HEK293 (cell line): ENCODE measurements at regions not wholly inside any gene's neighbourhood (a gene's known extent, or its start where the extent isn't known, plus 50 kb on each side); places are given as distances from the start of the nearest gene placed in this dataset.

Source experiments
- CTCF ChIA-PET: fragments of 350-600 bp; formaldehyde crosslinking; extraction: SDS; loops from one replicate; lab custom pipeline; 2021; ENCODE audit warnings: antibody characterized with exemption; lab: Yijun Ruan, JAX
- POLR2A ChIA-PET: fragments of 300-600 bp; formaldehyde crosslinking; extraction: SDS; loops from one replicate; lab custom pipeline; 2020; ENCODE audit warnings: antibody characterized with exemption, inconsistent platforms; lab: Yijun Ruan, JAX
- H3K27ac ChIP-seq: fragments of 200-500 bp; sonication (Bioruptor generic); 2 replicates; pipeline ENCODE4 v1.5.1; 2014; ENCODE audit warnings: low read depth, low read length, control low read depth, inconsistent platforms; ENCODE audit errors: extremely low read depth
- H3K36me3 ChIP-seq, 2 experiments: fragments of 200-500 bp in 1 of 2; sonication (Bioruptor generic) in 1 of 2; 1 replicate in 1 of 2; 2 replicates in 1 of 2; pipeline ENCODE4 v1.5.1; 2014 to 2017; ENCODE audit warnings: inconsistent platforms in 2 of 2, low read length in 2 of 2; ENCODE audit not compliant: control insufficient read depth in 2 of 2, insufficient read depth in 1 of 2
- H3K4me1 ChIP-seq: fragments of 200-500 bp; sonication (Bioruptor generic); 2 replicates; pipeline ENCODE4 v1.5.1; 2014; ENCODE audit warnings: mild to moderate bottlenecking, low read length, inconsistent platforms; ENCODE audit not compliant: control insufficient read depth, insufficient read depth
- H3K4me3 ChIP-seq: 2 replicates; pipeline ENCODE4 v1.5.1; 2011; ENCODE audit warnings: low read depth, mild to moderate bottlenecking, control low read depth, low read length, moderate library complexity
- H3K9me3 ChIP-seq: fragments of 200-500 bp; sonication (Bioruptor generic); 2 replicates; pipeline ENCODE4 v1.5.1; 2014; ENCODE audit warnings: low read depth, low read length, inconsistent platforms; ENCODE audit not compliant: control insufficient read depth, insufficient read depth
- BCL11B ChIP-seq: fragments of 450-650 bp; formaldehyde crosslinking; IDR thresholded peaks from 2 replicates; pipeline ENCODE4 v1.5.1; 2016; ENCODE audit warnings: low read depth, missing biosample characterization, missing genetic modification characterization
- SCRT2 ChIP-seq: fragments of 450-650 bp; formaldehyde crosslinking; IDR thresholded peaks from 2 replicates; pipeline ENCODE4 v1.5.1; 2016; ENCODE audit warnings: missing biosample characterization, missing genetic modification characterization
- ZBTB20 ChIP-seq: fragments of 450-650 bp; formaldehyde crosslinking; IDR thresholded peaks from 2 replicates; pipeline ENCODE4 v1.5.1; 2016; ENCODE audit warnings: missing biosample characterization, missing genetic modification characterization
- ZBTB48 ChIP-seq: fragments of 450-650 bp; formaldehyde crosslinking; IDR thresholded peaks from 2 replicates; pipeline ENCODE4 v1.5.1; 2016; ENCODE audit warnings: missing biosample characterization, missing genetic modification characterization
- ZFP3 ChIP-seq: fragments of 450-650 bp; formaldehyde crosslinking; IDR thresholded peaks from 2 replicates; pipeline ENCODE4 v1.5.1; 2016; ENCODE audit warnings: low read depth, missing biosample characterization, missing genetic modification characterization
- ZNF184 ChIP-seq: fragments of 450-650 bp; IDR thresholded peaks from 2 replicates; pipeline ENCODE4 v1.5.1; 2018; ENCODE audit warnings: missing biosample characterization, mild to moderate bottlenecking, missing genetic modification characterization
- ZNF600 ChIP-seq: fragments of 450-650 bp; formaldehyde crosslinking; IDR thresholded peaks from 2 replicates; pipeline ENCODE4 v1.5.1; 2016; ENCODE audit warnings: missing biosample characterization, missing genetic modification characterization
- ZXDB ChIP-seq: fragments of 450-650 bp; formaldehyde crosslinking; IDR thresholded peaks from 2 replicates; pipeline ENCODE4 v1.5.1; 2016; ENCODE audit warnings: missing biosample characterization, missing genetic modification characterization
- TF ChIP-seq, protein P1 (sequence below): fragments of 450-650 bp; formaldehyde crosslinking; IDR thresholded peaks from 2 replicates; pipeline ENCODE4 v1.5.1; 2016; ENCODE audit warnings: missing biosample characterization, missing genetic modification characterization, low read depth
- TF ChIP-seq, protein P2 (sequence below): fragments of 450-650 bp; formaldehyde crosslinking; IDR thresholded peaks from 2 replicates; pipeline ENCODE4 v1.5.1; 2016; ENCODE audit warnings: missing biosample characterization, missing genetic modification characterization
- TF ChIP-seq, protein P3 (sequence below): fragments of 450-650 bp; formaldehyde crosslinking; IDR thresholded peaks from 2 replicates; pipeline ENCODE4 v1.5.1; 2017; ENCODE audit warnings: missing biosample characterization, missing genetic modification characterization
- TF ChIP-seq, protein P4 (sequence below): fragments of 450-650 bp; formaldehyde crosslinking; IDR thresholded peaks from 2 replicates; pipeline ENCODE4 v1.5.1; 2017; ENCODE audit warnings: missing biosample characterization, missing genetic modification characterization
- TF ChIP-seq, protein P5 (sequence below): fragments of 450-650 bp; formaldehyde crosslinking; IDR thresholded peaks from 2 replicates; pipeline ENCODE4 v1.5.1; 2016; ENCODE audit warnings: missing biosample characterization, missing genetic modification characterization, low read depth
- TF ChIP-seq, protein P6 (sequence below): fragments of 450-650 bp; formaldehyde crosslinking; IDR thresholded peaks from 2 replicates; pipeline ENCODE4 v1.5.1; 2016; ENCODE audit warnings: missing biosample characterization, missing genetic modification characterization
- TF ChIP-seq, protein P7 (sequence below): fragments of 450-650 bp; formaldehyde crosslinking; IDR thresholded peaks from 2 replicates; pipeline ENCODE4 v1.5.0; 2017; ENCODE audit warnings: missing biosample characterization, missing genetic modification characterization, borderline replicate concordance

DNA sequence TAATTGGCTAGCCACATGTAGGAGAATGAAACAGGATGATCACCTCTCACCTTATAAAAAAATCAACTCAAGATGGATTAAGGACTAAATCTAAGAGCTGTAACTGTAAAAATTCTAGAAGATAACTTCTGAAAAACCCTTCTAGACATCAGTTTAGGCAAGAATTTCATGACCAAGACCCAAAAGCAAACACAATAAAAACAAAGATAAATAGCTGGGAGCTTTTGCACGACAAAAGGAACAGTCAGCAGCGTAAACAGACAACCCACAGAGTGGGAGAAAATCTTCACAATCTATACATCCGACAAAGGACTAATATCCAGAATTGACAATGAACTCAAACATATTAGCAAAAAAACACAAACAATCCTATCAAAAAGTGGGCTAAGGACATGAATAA lies 316.3 kb downstream of the METTL4 start:
- ChIA-PET POLR2A (no interaction called here), CTCF (no interaction called here)

More for the DNA sequence above, 316.3 kb downstream of the METTL4 start:
- TF ChIP-seq ZBTB48 (tag by site-specific recombination) (no peak), ZXDB (no peak), ZNF184 (no peak), ZFP3 (tag by site-specific recombination) (no peak), ZBTB20 (tag by site-specific recombination) (no peak), ZNF600 (tag by site-specific recombination) (no peak), BCL11B (no peak), SCRT2 (tag by site-specific recombination) (no peak)
- TF ChIP-seq, protein P1, sequence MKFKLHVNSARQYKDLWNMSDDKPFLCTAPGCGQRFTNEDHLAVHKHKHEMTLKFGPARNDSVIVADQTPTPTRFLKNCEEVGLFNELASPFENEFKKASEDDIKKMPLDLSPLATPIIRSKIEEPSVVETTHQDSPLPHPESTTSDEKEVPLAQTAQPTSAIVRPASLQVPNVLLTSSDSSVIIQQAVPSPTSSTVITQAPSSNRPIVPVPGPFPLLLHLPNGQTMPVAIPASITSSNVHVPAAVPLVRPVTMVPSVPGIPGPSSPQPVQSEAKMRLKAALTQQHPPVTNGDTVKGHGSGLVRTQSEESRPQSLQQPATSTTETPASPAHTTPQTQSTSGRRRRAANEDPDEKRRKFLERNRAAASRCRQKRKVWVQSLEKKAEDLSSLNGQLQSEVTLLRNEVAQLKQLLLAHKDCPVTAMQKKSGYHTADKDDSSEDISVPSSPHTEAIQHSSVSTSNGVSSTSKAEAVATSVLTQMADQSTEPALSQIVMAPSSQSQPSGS (tag by site-specific recombination), result no peak
- TF ChIP-seq, protein P2, sequence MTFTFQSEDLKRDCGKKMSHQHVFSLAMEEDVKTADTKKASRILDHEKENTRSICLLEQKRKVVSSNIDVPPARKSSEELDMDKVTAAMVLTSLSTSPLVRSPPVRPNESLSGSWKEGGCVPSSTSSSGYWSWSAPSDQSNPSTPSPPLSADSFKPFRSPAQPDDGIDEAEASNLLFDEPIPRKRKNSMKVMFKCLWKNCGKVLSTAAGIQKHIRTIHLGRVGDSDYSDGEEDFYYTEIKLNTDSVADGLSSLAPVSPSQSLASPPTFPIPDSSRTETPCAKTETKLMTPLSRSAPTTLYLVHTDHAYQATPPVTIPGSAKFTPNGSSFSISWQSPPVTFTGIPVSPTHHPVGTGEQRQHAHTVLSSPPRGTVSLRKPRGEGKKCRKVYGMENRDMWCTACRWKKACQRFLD, result no peak
- TF ChIP-seq, protein P3, sequence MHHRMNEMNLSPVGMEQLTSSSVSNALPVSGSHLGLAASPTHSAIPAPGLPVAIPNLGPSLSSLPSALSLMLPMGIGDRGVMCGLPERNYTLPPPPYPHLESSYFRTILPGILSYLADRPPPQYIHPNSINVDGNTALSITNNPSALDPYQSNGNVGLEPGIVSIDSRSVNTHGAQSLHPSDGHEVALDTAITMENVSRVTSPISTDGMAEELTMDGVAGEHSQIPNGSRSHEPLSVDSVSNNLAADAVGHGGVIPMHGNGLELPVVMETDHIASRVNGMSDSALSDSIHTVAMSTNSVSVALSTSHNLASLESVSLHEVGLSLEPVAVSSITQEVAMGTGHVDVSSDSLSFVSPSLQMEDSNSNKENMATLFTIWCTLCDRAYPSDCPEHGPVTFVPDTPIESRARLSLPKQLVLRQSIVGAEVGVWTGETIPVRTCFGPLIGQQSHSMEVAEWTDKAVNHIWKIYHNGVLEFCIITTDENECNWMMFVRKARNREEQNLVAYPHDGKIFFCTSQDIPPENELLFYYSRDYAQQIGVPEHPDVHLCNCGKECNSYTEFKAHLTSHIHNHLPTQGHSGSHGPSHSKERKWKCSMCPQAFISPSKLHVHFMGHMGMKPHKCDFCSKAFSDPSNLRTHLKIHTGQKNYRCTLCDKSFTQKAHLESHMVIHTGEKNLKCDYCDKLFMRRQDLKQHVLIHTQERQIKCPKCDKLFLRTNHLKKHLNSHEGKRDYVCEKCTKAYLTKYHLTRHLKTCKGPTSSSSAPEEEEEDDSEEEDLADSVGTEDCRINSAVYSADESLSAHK (tag by site-specific recombination), result no peak
- TF ChIP-seq, protein P4, sequence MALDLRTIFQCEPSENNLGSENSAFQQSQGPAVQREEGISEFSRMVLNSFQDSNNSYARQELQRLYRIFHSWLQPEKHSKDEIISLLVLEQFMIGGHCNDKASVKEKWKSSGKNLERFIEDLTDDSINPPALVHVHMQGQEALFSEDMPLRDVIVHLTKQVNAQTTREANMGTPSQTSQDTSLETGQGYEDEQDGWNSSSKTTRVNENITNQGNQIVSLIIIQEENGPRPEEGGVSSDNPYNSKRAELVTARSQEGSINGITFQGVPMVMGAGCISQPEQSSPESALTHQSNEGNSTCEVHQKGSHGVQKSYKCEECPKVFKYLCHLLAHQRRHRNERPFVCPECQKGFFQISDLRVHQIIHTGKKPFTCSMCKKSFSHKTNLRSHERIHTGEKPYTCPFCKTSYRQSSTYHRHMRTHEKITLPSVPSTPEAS (tag by site-specific recombination), result no peak
- TF ChIP-seq, protein P5, sequence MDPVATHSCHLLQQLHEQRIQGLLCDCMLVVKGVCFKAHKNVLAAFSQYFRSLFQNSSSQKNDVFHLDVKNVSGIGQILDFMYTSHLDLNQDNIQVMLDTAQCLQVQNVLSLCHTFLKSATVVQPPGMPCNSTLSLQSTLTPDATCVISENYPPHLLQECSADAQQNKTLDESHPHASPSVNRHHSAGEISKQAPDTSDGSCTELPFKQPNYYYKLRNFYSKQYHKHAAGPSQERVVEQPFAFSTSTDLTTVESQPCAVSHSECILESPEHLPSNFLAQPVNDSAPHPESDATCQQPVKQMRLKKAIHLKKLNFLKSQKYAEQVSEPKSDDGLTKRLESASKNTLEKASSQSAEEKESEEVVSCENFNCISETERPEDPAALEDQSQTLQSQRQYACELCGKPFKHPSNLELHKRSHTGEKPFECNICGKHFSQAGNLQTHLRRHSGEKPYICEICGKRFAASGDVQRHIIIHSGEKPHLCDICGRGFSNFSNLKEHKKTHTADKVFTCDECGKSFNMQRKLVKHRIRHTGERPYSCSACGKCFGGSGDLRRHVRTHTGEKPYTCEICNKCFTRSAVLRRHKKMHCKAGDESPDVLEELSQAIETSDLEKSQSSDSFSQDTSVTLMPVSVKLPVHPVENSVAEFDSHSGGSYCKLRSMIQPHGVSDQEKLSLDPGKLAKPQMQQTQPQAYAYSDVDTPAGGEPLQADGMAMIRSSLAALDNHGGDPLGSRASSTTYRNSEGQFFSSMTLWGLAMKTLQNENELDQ, result no peak
- TF ChIP-seq, protein P6, sequence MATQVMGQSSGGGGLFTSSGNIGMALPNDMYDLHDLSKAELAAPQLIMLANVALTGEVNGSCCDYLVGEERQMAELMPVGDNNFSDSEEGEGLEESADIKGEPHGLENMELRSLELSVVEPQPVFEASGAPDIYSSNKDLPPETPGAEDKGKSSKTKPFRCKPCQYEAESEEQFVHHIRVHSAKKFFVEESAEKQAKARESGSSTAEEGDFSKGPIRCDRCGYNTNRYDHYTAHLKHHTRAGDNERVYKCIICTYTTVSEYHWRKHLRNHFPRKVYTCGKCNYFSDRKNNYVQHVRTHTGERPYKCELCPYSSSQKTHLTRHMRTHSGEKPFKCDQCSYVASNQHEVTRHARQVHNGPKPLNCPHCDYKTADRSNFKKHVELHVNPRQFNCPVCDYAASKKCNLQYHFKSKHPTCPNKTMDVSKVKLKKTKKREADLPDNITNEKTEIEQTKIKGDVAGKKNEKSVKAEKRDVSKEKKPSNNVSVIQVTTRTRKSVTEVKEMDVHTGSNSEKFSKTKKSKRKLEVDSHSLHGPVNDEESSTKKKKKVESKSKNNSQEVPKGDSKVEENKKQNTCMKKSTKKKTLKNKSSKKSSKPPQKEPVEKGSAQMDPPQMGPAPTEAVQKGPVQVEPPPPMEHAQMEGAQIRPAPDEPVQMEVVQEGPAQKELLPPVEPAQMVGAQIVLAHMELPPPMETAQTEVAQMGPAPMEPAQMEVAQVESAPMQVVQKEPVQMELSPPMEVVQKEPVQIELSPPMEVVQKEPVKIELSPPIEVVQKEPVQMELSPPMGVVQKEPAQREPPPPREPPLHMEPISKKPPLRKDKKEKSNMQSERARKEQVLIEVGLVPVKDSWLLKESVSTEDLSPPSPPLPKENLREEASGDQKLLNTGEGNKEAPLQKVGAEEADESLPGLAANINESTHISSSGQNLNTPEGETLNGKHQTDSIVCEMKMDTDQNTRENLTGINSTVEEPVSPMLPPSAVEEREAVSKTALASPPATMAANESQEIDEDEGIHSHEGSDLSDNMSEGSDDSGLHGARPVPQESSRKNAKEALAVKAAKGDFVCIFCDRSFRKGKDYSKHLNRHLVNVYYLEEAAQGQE (tag by site-specific recombination), result no peak
- TF ChIP-seq, protein P7, sequence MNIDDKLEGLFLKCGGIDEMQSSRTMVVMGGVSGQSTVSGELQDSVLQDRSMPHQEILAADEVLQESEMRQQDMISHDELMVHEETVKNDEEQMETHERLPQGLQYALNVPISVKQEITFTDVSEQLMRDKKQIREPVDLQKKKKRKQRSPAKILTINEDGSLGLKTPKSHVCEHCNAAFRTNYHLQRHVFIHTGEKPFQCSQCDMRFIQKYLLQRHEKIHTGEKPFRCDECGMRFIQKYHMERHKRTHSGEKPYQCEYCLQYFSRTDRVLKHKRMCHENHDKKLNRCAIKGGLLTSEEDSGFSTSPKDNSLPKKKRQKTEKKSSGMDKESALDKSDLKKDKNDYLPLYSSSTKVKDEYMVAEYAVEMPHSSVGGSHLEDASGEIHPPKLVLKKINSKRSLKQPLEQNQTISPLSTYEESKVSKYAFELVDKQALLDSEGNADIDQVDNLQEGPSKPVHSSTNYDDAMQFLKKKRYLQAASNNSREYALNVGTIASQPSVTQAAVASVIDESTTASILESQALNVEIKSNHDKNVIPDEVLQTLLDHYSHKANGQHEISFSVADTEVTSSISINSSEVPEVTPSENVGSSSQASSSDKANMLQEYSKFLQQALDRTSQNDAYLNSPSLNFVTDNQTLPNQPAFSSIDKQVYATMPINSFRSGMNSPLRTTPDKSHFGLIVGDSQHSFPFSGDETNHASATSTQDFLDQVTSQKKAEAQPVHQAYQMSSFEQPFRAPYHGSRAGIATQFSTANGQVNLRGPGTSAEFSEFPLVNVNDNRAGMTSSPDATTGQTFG (tag by site-specific recombination), result no peak
- TF ChIP-seq, all 188 proteins: peak for 0
- H3K36me3 ChIP-seq, result no peaks in the 10 kb centered on the region
- H3K4me3 ChIP-seq, result no peak overlapping the region
- H3K27ac ChIP-seq, result no peak overlapping the region
- H3K9me3 ChIP-seq, result no peaks in the 10 kb centered on the region
- no peaks in the 10 kb centered on the region; the same call in none of the 2 replicates for H3K4me1 ChIP-seq
